ENCODE measurements at regions not wholly inside any gene's neighbourhood (a gene's known extent, or its start where the extent isn't known, plus 50 kb on each side); places are given as distances from the start of the nearest gene placed in this dataset.

GRCh38 chr11:26042113-26042512 lies 289.8 kb upstream of the ANO3 start:
- no peak for DNase-seq (ENCODE audit: low spot score)
- ChIA-PET POLR2A (no interaction called here), CTCF (ENCODE audit: unreplicated experiment) (no interaction called here)
- Histone ChIP-seq H3K9me2 (ENCODE audit: insufficient read depth, low read length) (no peaks in the 10 kb centered on the region), H3K9me3 (ENCODE audit: low read length) (no peaks in the 10 kb centered on the region), H3K79me2 (ENCODE audit: insufficient read depth, low read depth, low read length) (no peaks in the 10 kb centered on the region), H3K4me2 (ENCODE audit: low read length) (no peak overlapping the region), H3K4me3 (ENCODE audit: low read depth, low read length, poor library complexity, severe bottlenecking) (no peak overlapping the region), H2AFZ (ENCODE audit: low read length) (no peak overlapping the region), H4K20me1 (ENCODE audit: insufficient read depth, low read length) (no peaks in the 10 kb centered on the region), H3K27ac (ENCODE audit: low read depth, low read length, poor library complexity, severe bottlenecking) (no peak overlapping the region), H3K36me3 (ENCODE audit: insufficient read depth, low read length) (no peaks in the 10 kb centered on the region), H3K4me1 (ENCODE audit: insufficient read depth, low read length, poor library complexity, severe bottlenecking) (peaks cover 10% of the 10 kb centered on the region)
- BruUV-seq (replicated peaks), result no TSS peak
- intact Hi-C loops (cut with micrococcal nuclease; ENCODE audit: unreplicated experiment), result no loop called here
- no peak for TF ChIP-seq EZH2phosphoT487 (IDR thresholded peaks at IDR 0.05; ENCODE audit: borderline replicate concordance, low read depth, low read length)
- TF ChIP-seq, protein P1, sequence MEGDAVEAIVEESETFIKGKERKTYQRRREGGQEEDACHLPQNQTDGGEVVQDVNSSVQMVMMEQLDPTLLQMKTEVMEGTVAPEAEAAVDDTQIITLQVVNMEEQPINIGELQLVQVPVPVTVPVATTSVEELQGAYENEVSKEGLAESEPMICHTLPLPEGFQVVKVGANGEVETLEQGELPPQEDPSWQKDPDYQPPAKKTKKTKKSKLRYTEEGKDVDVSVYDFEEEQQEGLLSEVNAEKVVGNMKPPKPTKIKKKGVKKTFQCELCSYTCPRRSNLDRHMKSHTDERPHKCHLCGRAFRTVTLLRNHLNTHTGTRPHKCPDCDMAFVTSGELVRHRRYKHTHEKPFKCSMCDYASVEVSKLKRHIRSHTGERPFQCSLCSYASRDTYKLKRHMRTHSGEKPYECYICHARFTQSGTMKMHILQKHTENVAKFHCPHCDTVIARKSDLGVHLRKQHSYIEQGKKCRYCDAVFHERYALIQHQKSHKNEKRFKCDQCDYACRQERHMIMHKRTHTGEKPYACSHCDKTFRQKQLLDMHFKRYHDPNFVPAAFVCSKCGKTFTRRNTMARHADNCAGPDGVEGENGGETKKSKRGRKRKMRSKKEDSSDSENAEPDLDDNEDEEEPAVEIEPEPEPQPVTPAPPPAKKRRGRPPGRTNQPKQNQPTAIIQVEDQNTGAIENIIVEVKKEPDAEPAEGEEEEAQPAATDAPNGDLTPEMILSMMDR (conservative IDR thresholded peaks at IDR 0.05; ENCODE audit: low read length), result no peak

- no peak overlapping the region for H3K4me3 ChIP-seq (ENCODE audit: low read depth, low read length, poor library complexity, severe bottlenecking)
- peak overlapping the region; percentile 30 for H3K4me2 ChIP-seq (ENCODE audit: low read length)
- H3K36me3 ChIP-seq (ENCODE audit: insufficient read depth, low read length), result no peaks in the 10 kb centered on the region
- ChIA-PET CTCF (ENCODE audit: unreplicated experiment) (interaction anchor here (0.6 kb wide), 1 partner anchor 63 kb away, joined by 3 read pairs; no protein-coding TSS in a partner anchor), POLR2A (interaction anchor here (1.1 to 3.3 kb wide), 3 partner anchors 11 to 79 kb away, joined by 3 to 19 read pairs (median 4); no protein-coding TSS in a partner anchor)
- no peaks in the 10 kb centered on the region for H3K9me2 ChIP-seq (ENCODE audit: insufficient read depth, low read length)
- no peaks in the 10 kb centered on the region for H3K79me2 ChIP-seq (ENCODE audit: insufficient read depth, low read depth, low read length)
- BruUV-seq (replicated peaks), result no TSS peak
- no peak for TF ChIP-seq EZH2phosphoT487 (IDR thresholded peaks at IDR 0.05; ENCODE audit: borderline replicate concordance, low read depth, low read length)
- TF ChIP-seq, protein P1 (conservative IDR thresholded peaks at IDR 0.05; ENCODE audit: low read length), result no peak
- H3K9me3 ChIP-seq (ENCODE audit: low read length), result no peaks in the 10 kb centered on the region
- H4K20me1 ChIP-seq (ENCODE audit: insufficient read depth, low read length), result no peaks in the 10 kb centered on the region
- peak overlapping the region; percentile 90 for H2AFZ ChIP-seq (ENCODE audit: low read length)
- peak; percentile 5 for DNase-seq (ENCODE audit: low spot score)
- no peak overlapping the region for H3K27ac ChIP-seq (ENCODE audit: low read depth, low read length, poor library complexity, severe bottlenecking)
- peaks cover 10% of the 10 kb centered on the region for H3K4me1 ChIP-seq (ENCODE audit: insufficient read depth, low read length, poor library complexity, severe bottlenecking)
- intact Hi-C loops (cut with micrococcal nuclease; ENCODE audit: unreplicated experiment), result no loop called here
These were observed 288.3 kb upstream of the ANO3 start for GRCh38 chr11:26043665-26044064.

DNA sequence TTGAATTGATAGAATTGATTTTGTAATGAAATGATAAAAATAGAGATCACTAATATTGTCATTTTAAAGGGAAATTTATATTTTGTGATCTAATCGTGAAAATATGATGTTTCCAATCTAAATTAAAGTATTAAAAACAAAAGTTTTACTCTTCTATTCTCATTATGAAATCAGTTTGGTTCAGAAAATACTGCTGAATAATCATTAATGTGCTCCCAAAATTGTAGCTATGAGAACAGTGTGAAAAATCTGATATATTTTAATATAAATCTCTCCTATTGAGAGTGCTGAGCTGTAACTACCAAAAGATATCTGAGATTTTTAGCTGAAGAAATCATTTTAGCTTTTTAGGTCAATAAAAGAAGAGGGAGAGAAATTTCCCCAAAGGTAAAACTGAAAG lies 287.5 kb upstream of the ANO3 start:
- TF ChIP-seq, protein P1 (conservative IDR thresholded peaks at IDR 0.05; ENCODE audit: low read length), result no peak
- TF ChIP-seq EZH2phosphoT487 (IDR thresholded peaks at IDR 0.05; ENCODE audit: borderline replicate concordance, low read depth, low read length), result no peak
- BruUV-seq (replicated peaks), result no TSS peak
- Histone ChIP-seq H3K79me2 (ENCODE audit: insufficient read depth, low read depth, low read length) (no peaks in the 10 kb centered on the region), H3K4me3 (ENCODE audit: low read depth, low read length, poor library complexity, severe bottlenecking) (no peak overlapping the region), H3K9me2 (ENCODE audit: insufficient read depth, low read length) (no peaks in the 10 kb centered on the region), H3K27ac (ENCODE audit: low read depth, low read length, poor library complexity, severe bottlenecking) (no peak overlapping the region), H3K4me1 (ENCODE audit: insufficient read depth, low read length, poor library complexity, severe bottlenecking) (peaks cover 10% of the 10 kb centered on the region), H3K9me3 (ENCODE audit: low read length) (no peaks in the 10 kb centered on the region), H3K36me3 (ENCODE audit: insufficient read depth, low read length) (no peaks in the 10 kb centered on the region), H3K4me2 (ENCODE audit: low read length) (no peak overlapping the region), H4K20me1 (ENCODE audit: insufficient read depth, low read length) (no peaks in the 10 kb centered on the region), H2AFZ (ENCODE audit: low read length) (0 out of 2 replicates have a peak overlapping the region, but pooled peaks have one; percentile 90)
- ChIA-PET POLR2A (interaction anchor here (0.6 to 3.3 kb wide), 11 partner anchors 10 to 171 kb away, joined by 3 to 19 read pairs (median 4); no protein-coding TSS in a partner anchor), CTCF (ENCODE audit: unreplicated experiment) (interaction anchor here (0.6 kb wide), 1 partner anchor 62 kb away, joined by 3 read pairs; no protein-coding TSS in a partner anchor)
- no peak for DNase-seq (ENCODE audit: low spot score)
- intact Hi-C loops (cut with micrococcal nuclease; ENCODE audit: unreplicated experiment), result no loop called here
